Suprapubic skin (tissue), 4 donors: ENCODE measurements at regions not wholly inside any gene's neighbourhood (a gene's known extent, or its start where the extent isn't known, plus 50 kb on each side); places are given as distances from the start of the nearest gene placed in this dataset.

ENCODE experiments used
- CTCF ChIP-seq, 2 donors: fragments of 200-600 bp in 1 of 2; fragments of 450-650 bp in 1 of 2; sonication (generic) in 1 of 2; IDR thresholded peaks; one replicate each; pipeline ENCODE4 v1.5.1; 2016 to 2019; ENCODE audit warnings: antibody characterized with exemption in 2 of 2, mild to moderate bottlenecking in 1 of 2, moderate library complexity in 1 of 2
- EP300 ChIP-seq: sonication (generic); formaldehyde crosslinking; IDR thresholded peaks from one replicate; pipeline ENCODE4 v1.6.1; 2017; ENCODE audit warnings: antibody characterized with exemption
- POLR2A ChIP-seq, 2 donors: fragments of 450-650 bp; IDR thresholded peaks; one replicate each; pipeline ENCODE4 v1.6.1; 2017; ENCODE audit warnings: antibody characterized with exemption in 2 of 2, mild to moderate bottlenecking in 2 of 2, moderate library complexity in 2 of 2
- POLR2AphosphoS5 ChIP-seq, 3 donors: sonication (generic); formaldehyde crosslinking; IDR thresholded peaks; one replicate each; pipeline ENCODE4 v1.6.1; 2017; ENCODE audit warnings: antibody characterized with exemption in 3 of 3

- no peak for TF ChIP-seq POLR2A (IDR thresholded peaks at IDR 0.05)
- TF ChIP-seq CTCF (IDR thresholded peaks at IDR 0.05) = no peak
- no peak for TF ChIP-seq POLR2AphosphoS5 (IDR thresholded peaks at IDR 0.05)
- no peak for TF ChIP-seq EP300
Measured at GRCh38 chr10:121332353-121332752, 265.9 kb downstream of the FGFR2 start.
